HAP-1 (cell line): ENCODE measurements at regions not wholly inside any gene's neighbourhood (a gene's known extent, or its start where the extent isn't known, plus 50 kb on each side); places are given as distances from the start of the nearest gene placed in this dataset.
"Not testable (repeated sequence)": the region's sequence is repeated elsewhere in the genome, so short reads cannot be mapped to it uniquely, and the experiment has no call there.

Experiments used
- DNase-seq, 2 experiments: peaks; one replicate each; pipeline ENCODE4 v3.0.0-alpha.2; 2016 to 2020; ENCODE audit warnings: low spot score in 2 of 2
- H3K27me3 ChIP-seq: fragments of 250-450 bp; sonication (Bioruptor Pico); 2 replicates; pipeline ENCODE4 v1.5.1; 2020; ENCODE audit warnings: low read depth, mild to moderate bottlenecking, moderate library complexity
- H3K36me3 ChIP-seq: fragments of 250-450 bp; sonication (Bioruptor Pico); replicated peaks from 2 replicates; pipeline ENCODE4 v1.5.1; 2020; ENCODE audit warnings: mild to moderate bottlenecking
- H3K4me1 ChIP-seq: fragments of 250-450 bp; sonication (Bioruptor Pico); 2 replicates; pipeline ENCODE4 v1.5.1; 2020; ENCODE audit warnings: mild to moderate bottlenecking
- H3K4me3 ChIP-seq: fragments of 250-450 bp; sonication (Bioruptor Pico); 2 replicates; pipeline ENCODE4 v1.5.1; 2020; ENCODE audit warnings: mild to moderate bottlenecking, moderate library complexity
- H3K9me3 ChIP-seq: fragments of 250-450 bp; sonication (Bioruptor Pico); 2 replicates; pipeline ENCODE4 v1.5.1; 2020; ENCODE audit warnings: mild to moderate bottlenecking, moderate library complexity
- in situ Hi-C: fragments of 300-500 bp; cut with MboI; formaldehyde crosslinking; loops from 3 replicates; pipeline ENCODE4 v1.14.3; 2020; ENCODE audit warnings: low sequenced_read_pairs, inconsistent platforms, mixed read lengths

DNA sequence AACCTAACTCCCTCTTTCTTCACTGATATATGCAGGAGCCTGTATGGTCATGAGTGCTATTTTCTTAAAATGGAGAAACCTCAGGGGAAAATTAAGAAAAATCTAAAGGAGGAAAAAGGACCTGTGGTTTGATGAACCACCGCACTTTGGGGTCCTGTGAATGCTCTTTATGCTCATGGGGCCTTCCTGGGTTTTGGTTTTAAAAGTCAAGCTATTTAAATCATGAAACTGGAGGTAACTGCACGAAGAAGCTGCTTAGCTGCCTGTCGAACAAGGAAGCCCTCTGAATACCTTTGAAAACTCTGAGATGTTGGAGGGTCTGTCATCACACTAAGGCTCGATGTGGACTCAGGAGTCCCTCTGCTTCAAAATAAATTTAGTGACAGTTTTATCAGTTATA, 564.5 kb upstream of the ADAMTS16 start:
- H3K4me3 ChIP-seq = no peak overlapping the region
- H3K4me1 ChIP-seq = no peaks in the 10 kb centered on the region
- in situ Hi-C loops = no loop called here

DNA sequence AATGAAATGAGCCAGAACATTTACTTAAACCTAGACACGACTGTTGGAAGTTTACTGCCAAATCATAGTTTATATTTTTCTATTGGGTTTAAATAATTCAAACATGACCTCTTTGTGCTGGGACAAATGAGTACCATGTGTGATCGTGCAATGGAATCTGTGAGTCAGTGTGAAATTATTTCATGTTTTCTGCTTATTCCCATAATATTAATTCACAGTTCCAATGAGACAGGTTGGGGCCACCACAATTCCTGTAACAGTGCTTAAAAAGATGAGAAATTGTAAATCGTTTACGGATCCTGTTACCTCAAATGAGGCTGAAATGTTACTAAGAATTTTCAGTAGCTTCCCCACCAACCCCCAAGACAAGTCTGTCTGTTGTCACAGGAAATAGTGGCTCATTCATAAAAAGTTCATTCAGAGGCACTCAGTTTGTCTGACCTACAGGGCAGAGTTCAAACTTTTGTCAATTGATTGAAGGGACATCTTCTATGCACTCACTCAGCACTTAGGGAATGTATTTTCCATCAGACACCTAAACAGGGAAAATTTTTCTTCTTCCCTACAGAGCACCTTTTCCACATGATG, 563.9 kb upstream of the ADAMTS16 start:
- Histone ChIP-seq H3K4me1 (no peaks in the 10 kb centered on the region), H3K36me3 (no peaks in the 10 kb centered on the region), H3K4me3 (no peak overlapping the region), H3K27me3 (no peaks in the 10 kb centered on the region), H3K9me3 (no peaks in the 10 kb centered on the region)
- no peak for DNase-seq
- in situ Hi-C loops = no loop called here

More for the DNA sequence above, 564.5 kb upstream of the ADAMTS16 start:
- no peaks in the 10 kb centered on the region for H3K36me3 ChIP-seq
- no peaks in the 10 kb centered on the region for H3K9me3 ChIP-seq
- DNase-seq = no peak
- no peaks in the 10 kb centered on the region for H3K27me3 ChIP-seq

GRCh38 chr5:4576908-4577307, 563.2 kb upstream of the ADAMTS16 start:
- no peak for DNase-seq
- H3K4me1 ChIP-seq = no peaks in the 10 kb centered on the region
- no peaks in the 10 kb centered on the region for H3K36me3 ChIP-seq
- no peaks in the 10 kb centered on the region for H3K27me3 ChIP-seq
- in situ Hi-C loops = no loop called here
- no peaks in the 10 kb centered on the region for H3K9me3 ChIP-seq
- H3K4me3 ChIP-seq = no peak overlapping the region

GRCh38 chr5:4579679-4580078, 560.5 kb upstream of the ADAMTS16 start:
- in situ Hi-C loops = no loop called here
- no peak for DNase-seq
- Histone ChIP-seq H3K9me3 (no peaks in the 10 kb centered on the region), H3K4me1 (no peaks in the 10 kb centered on the region), H3K36me3 (no peaks in the 10 kb centered on the region), H3K27me3 (no peaks in the 10 kb centered on the region), H3K4me3 (no peak overlapping the region)

DNA sequence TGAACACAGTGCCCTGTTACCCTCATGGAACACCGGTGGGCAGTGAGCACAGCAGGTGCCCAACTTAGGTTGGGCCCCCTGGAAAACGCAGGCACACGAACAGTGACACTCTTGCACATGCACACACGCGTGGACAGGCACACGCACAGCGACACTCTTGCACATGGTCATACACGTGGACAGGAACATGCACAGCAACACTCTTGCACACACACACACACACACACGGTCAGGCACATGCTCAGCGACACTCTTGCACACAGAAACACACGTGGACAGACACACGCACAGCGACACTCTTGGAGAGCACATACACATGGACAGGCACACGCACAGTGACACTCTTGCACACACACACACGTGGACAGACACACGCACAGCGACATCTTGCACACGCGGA, 559.4 kb upstream of the ADAMTS16 start:
- Histone ChIP-seq H3K9me3 (no peaks in the 10 kb centered on the region), H3K4me3 (no peak overlapping the region), H3K36me3 (no peaks in the 10 kb centered on the region), H3K4me1 (no peaks in the 10 kb centered on the region), H3K27me3 (no peaks in the 10 kb centered on the region)
- in situ Hi-C loops = no loop called here
- no peak for DNase-seq

GRCh38 chr5:4581289-4581688, 558.8 kb upstream of the ADAMTS16 start:
- H3K9me3 ChIP-seq = no peaks in the 10 kb centered on the region
- H3K27me3 ChIP-seq = no peaks in the 10 kb centered on the region
- H3K36me3 ChIP-seq = no peaks in the 10 kb centered on the region
- in situ Hi-C loops = no loop called here
- DNase-seq = no peak
- H3K4me1 ChIP-seq = no peaks in the 10 kb centered on the region
- H3K4me3 ChIP-seq = no peak overlapping the region

DNA sequence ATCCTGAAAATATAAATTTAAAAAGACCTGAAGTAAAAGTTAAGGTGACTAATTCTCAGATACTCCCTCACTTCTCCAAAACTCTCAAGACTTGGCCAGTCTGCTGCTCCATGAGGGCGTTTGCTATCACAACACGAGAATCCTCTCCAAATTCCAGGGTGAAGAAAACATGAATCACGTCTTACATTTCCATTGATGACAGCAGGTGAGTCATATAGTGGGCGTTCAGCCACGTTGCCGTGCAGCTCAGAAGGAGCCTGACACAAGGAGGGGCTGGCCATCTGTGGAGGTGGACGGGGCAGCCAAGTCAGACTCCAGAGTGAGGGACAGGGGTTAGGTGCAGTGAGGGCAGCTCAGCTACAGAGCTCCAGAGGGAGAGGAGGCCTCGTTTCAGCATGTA, 555.1 kb upstream of the ADAMTS16 start:
- Histone ChIP-seq H3K4me3 (no peak overlapping the region), H3K27me3 (no peaks in the 10 kb centered on the region), H3K9me3 (no peaks in the 10 kb centered on the region), H3K4me1 (no peaks in the 10 kb centered on the region), H3K36me3 (no peaks in the 10 kb centered on the region)
- DNase-seq = no peak
- in situ Hi-C loops = no loop called here

- H3K9me3 ChIP-seq = no peaks in the 10 kb centered on the region
- H3K36me3 ChIP-seq = no peaks in the 10 kb centered on the region
- in situ Hi-C loops = no loop called here
- H3K4me3 ChIP-seq = no peak overlapping the region
- DNase-seq = no peak
- H3K27me3 ChIP-seq = no peaks in the 10 kb centered on the region
- H3K4me1 ChIP-seq = no peaks in the 10 kb centered on the region
Measured at GRCh38 chr5:4613440-4613839, 526.7 kb upstream of the ADAMTS16 start.

DNA sequence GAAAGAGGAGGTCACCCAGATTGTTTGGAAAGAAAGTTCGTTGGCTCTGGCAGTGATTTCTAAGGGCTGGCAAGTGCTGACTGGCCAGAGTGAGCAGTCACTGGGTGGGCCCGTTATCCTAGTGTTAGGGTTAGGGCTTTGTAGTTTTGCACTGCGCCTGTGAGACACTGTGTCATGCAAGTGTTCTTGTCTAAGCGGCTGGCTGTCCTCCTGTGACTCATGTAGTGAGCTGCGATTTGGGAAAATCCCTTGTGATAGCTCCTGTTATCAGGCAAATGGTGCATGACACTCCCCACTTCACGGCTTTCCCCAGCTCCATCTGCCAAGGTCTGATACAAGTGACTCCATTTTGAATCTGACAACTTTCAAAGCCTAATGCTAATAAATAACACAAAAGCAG, 526.0 kb upstream of the ADAMTS16 start:
- H3K4me3 ChIP-seq = no peak overlapping the region
- in situ Hi-C loops = no loop called here
- H3K9me3 ChIP-seq = no peaks in the 10 kb centered on the region
- no peaks in the 10 kb centered on the region for H3K4me1 ChIP-seq
- H3K27me3 ChIP-seq = no peaks in the 10 kb centered on the region
- no peaks in the 10 kb centered on the region for H3K36me3 ChIP-seq
- no peak for DNase-seq

DNA sequence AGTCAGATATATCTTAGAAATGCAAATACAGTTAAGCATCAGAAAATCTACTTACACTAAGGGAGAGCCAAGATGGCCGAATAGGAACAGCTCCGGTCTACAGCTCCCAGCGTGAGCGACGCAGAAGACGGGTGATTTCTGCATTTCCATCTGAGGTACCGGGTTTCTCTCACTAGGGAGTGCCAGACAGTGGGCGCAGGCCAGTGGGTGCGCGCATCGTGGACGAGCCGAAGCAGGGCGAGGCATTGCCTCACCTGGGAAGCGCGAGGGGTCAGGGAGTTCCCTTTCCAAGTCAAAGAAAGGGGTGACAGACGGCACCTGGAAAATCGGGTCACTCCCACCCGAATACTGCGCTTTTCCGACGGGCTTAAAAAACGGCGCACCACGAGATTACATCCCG, 524.8 kb upstream of the ADAMTS16 start:
- H3K36me3 ChIP-seq, in situ Hi-C loops, H3K9me3 ChIP-seq, H3K27me3 ChIP-seq, H3K4me3 ChIP-seq, DNase-seq, H3K4me1 ChIP-seq: not testable (repeated sequence)

DNA sequence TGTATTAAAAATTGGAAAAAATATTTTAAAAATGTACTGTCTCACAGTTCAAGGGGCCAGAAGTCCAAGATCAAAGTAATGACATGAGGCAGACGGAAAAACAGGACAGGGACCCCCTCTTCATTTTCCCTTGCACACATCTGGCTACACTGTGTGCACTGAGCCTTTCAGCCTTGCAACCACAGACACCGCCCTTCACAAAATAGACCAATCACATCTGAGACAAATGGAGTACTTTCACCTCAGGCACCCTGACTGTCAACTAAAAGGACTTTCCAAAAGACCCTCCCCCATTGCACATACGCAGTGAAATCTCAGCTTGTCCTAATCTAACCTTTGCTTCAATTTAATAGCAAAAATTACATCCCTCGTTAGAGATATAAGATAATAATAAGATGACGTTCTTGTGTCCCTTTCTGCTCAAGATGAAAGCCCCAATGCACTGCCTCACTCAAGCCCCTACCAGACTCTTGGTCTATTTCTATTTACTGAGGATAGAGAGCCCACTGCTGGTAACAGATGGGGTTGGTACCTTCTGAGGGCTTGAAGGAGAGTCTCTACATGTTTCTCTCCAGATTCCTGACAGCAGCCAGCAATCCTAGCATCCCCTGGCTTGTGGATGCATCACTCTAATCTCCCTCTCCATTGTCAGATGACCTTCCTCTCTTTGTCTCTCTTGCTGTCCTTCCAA, 514.8 kb upstream of the ADAMTS16 start:
- no peaks in the 10 kb centered on the region for H3K27me3 ChIP-seq
- DNase-seq = no peak
- no peaks in the 10 kb centered on the region for H3K9me3 ChIP-seq
- no peaks in the 10 kb centered on the region for H3K4me1 ChIP-seq
- no peaks in the 10 kb centered on the region for H3K36me3 ChIP-seq
- in situ Hi-C loops = no loop called here
- H3K4me3 ChIP-seq = no peak overlapping the region

GRCh38 chr5:4627131-4627530, 513.0 kb upstream of the ADAMTS16 start:
- H3K4me1 ChIP-seq = no peaks in the 10 kb centered on the region
- H3K27me3 ChIP-seq = no peaks in the 10 kb centered on the region
- no peak for DNase-seq
- H3K36me3 ChIP-seq = no peaks in the 10 kb centered on the region
- in situ Hi-C loops = no loop called here
- H3K4me3 ChIP-seq = no peak overlapping the region
- H3K9me3 ChIP-seq = peaks cover 3% of the 10 kb centered on the region; the same call in 1 of the 2 replicates

DNA sequence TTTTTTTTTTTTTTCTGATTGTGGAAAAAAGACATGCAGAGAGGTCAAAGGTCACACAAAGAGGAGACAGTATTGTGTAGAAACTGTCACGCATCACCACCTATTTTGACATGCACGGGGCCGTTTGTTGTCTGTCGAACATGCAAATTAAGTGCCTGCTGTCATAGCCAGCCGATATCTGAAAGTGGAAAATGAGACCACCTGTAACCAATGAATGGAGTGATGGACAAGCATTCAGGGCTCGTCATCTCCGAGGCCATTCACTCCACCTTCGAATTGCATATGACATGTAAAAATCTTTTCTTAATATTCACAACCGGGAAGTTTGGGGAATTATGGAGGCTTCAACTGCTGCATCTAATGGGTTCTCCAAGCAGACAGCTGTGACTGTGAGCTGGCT, 512.2 kb upstream of the ADAMTS16 start:
- no peak for DNase-seq
- in situ Hi-C loops = no loop called here
- H3K4me1 ChIP-seq = no peaks in the 10 kb centered on the region
- H3K27me3 ChIP-seq = no peaks in the 10 kb centered on the region
- H3K4me3 ChIP-seq = no peak overlapping the region
- no peaks in the 10 kb centered on the region for H3K36me3 ChIP-seq
- peaks cover 3% of the 10 kb centered on the region; the same call in 1 of the 2 replicates for H3K9me3 ChIP-seq

DNA sequence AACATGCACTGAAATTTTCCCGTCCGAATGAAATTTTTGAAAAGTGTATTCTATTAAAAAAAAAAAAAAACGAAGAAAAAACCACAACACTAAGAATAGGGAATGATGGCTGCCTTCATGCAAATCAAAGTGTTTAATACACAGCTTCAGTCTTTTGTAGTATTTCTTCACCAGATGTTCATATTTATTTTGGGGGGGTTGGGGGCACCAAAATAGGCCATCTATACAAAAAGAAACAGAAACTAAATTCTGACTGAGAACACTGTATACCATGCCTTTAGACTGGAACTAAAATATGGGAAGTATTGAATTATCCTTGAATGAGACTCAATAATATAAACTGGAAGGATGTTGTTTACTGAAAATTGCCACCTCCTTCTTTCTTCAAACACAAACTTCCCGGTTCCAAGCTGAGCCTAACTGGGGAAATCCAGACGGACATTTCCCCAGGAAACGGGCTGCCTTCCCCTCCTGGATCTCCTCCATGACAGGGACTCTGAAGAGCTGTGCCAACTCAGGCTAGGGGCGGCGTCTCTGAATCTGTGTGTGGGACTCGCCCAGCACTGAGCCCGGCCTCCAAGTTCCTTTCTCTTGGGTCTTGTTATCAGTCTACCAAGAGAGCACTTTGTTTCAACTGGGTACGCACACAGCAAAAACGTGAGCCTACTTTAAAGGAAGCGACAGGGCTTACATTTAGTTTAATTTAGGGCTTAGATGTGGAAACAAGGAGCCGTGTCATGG, 511.3 kb upstream of the ADAMTS16 start:
- in situ Hi-C loops = no loop called here
- DNase-seq = no peak
- no peaks in the 10 kb centered on the region for H3K27me3 ChIP-seq
- no peaks in the 10 kb centered on the region for H3K36me3 ChIP-seq
- peaks cover 3% of the 10 kb centered on the region; the same call in 1 of the 2 replicates for H3K9me3 ChIP-seq
- H3K4me3 ChIP-seq = no peak overlapping the region
- no peaks in the 10 kb centered on the region for H3K4me1 ChIP-seq
